PFSK-1 (cell line): ENCODE measurements at regions not wholly inside any gene's neighbourhood (a gene's known extent, or its start where the extent isn't known, plus 50 kb on each side); places are given as distances from the start of the nearest gene placed in this dataset.

Source experiments
- REST ChIP-seq, 2 experiments: IDR thresholded peaks; 2 replicates each; pipeline versions ENCODE4 v1.6.1 to v1.8.0; 2011 to 2012; ENCODE audit warnings: low read depth in 2 of 2, low read length in 2 of 2, control low read depth in 1 of 2, inconsistent platforms in 1 of 2, mild to moderate bottlenecking in 1 of 2, moderate library complexity in 1 of 2; ENCODE audit not compliant: insufficient read depth in 1 of 2
- SIN3A ChIP-seq: IDR thresholded peaks from 2 replicates; pipeline ENCODE4 v1.6.1; 2012; ENCODE audit warnings: mild to moderate bottlenecking, low read length, moderate library complexity, borderline replicate concordance; ENCODE audit not compliant: insufficient read depth

- TF ChIP-seq REST (IDR thresholded peaks at IDR 0.05; ENCODE audit: insufficient read depth in 1 of 2, low read depth in 2 of 2, low read length in 2 of 2) (no peak), SIN3A (no peak)
These were observed 79.6 kb downstream of the PHAX start for GRCh38 chr5:126680191-126680817.
